ENCODE measurements at regions not wholly inside any gene's neighbourhood (a gene's known extent, or its start where the extent isn't known, plus 50 kb on each side); places are given as distances from the start of the nearest gene placed in this dataset.

DNA sequence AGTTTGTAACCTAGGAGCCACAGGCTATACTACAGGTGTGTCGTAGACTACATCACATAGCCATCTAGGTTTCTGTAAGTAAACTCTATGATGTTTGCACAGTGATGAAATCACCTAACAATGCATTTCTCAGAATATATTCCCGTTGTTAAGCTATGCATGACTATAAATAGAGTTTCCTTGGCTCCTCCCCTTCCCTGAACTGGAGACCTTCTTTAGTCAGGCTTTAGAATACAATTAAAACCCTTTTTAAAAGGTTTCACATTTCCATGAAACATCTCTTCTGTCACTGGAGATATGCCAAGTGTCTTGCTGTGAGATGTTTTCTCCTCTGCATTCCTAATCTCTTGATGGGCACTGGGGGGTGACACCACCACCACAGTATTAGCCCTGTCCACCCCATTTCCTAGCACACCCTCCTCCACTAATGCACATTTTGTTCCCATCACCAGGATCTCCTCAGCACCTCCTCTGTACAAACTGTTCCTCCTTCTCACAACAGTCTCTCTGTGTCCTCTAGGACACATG, 334.6 kb upstream of the CPEB2 start:
- no peak for DNase-seq

- no peak for DNase-seq
Measured at GRCh38 chr4:14668296-14668695, 334.0 kb upstream of the CPEB2 start.

- no peak for DNase-seq
Measured at GRCh38 chr4:14669371-14669770, 332.9 kb upstream of the CPEB2 start.

DNA sequence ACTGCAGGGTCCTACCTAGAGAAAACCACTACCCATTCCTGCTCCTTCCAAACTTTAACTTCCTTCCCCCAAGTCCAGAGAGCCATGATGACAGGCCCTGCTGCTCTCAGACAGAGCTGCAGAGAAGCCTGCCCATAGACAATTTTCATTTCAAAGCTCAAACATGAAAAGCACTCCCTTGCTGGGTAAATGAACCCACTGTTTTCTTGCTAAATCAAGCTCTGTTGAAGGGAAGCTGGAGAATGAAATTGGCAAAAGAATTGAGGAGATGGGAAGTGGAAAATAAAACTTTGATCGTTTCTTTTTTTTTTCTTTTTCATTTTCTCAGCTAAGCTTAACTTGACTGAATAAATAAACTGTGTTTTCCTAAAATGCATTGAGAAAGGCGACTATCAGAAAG, 331.1 kb upstream of the CPEB2 start:
- DNase-seq, result no peak

DNA sequence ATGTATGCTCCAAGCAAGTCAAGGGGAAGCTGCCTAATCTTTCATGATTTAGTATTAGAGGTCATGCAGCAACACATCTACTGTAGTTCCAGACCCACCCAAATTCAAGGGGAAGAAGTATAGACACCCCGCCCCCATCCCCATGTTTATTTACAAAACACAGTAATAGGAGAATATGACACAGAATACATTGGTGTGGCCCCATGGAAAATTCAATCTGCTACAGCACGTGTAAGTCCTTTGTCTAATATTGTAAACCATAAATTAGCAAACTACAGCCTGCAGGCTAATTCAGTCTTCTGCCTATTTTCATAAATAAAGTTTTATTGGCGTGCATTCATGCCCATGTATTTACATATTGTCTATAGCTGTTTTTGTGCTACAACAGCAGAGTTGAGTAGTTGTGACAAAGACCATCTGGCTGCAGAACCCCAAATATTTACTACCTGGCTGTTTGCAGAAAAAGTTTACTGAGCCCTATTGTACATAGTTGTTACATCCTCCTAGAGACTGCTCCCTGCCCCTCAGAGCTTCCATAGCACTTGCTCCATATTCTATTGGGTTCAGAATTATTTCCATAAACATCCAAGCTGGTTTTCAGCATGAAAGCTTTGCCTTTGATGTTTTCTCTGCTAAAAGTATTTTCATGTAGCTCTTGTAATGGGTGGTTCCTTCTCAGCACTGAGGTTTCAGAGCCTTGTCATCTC, 326.8 kb upstream of the CPEB2 start:
- no peak for DNase-seq

- DNase-seq, result no peak
Measured at GRCh38 chr4:14679906-14680305, 322.4 kb upstream of the CPEB2 start.

- DNase-seq, result no peak
Measured at GRCh38 chr4:14681330-14681729, 321.0 kb upstream of the CPEB2 start.

- no peak for DNase-seq
Measured at GRCh38 chr4:14693728-14694127, 308.6 kb upstream of the CPEB2 start.

DNA sequence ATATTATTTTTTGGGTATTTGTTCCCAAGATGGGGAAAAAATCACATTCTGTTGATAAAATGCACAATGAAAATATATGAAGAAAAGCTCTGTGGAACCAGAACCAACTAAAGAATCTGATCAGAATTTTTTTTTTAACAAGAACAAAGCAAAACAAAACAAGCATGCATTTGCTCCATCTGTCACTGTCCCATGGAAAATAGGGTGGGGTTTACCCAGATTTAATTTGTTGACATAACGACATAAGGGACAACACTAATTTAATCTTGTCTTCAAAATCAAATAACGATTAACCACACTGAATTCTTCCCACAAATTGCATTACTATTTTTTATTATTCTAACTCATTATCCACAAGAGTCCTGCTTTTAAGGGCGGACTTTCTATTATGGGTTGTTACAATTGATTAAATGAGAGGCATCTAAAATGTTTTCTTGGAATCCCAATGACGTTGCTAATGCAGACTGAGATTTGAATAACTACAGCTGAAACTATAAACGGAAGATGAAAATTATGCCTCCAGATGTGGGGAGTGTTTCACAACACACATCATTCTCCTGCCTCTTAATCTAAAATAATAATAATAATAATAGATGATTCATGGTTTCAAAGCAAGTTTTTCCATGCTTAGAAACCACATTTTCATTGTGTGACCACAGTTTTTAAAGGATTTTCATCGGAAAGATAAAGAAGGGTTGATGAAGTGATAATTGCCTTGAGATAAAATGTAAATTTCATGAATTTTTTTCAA, 307.0 kb upstream of the CPEB2 start:
- DNase-seq, result no peak

DNA sequence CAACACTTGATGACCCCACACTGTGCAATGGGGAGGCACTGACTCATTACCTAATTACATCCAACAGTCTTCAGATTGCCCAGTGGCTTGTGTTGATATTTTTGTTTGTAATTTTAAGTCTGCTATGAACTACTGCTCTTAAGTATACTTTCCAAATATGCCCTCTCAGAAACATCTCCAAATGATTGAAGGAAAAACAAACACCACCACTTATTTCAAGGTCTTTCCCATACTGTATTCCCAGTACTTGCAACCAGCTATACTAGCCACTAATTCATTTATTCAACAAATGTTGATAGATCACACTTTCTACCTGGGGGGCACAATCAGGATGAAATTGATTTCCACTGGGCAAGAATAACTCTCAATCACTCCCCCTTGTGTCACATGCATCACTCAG, 302.2 kb upstream of the CPEB2 start:
- no peak for DNase-seq

GRCh38 chr4:14700544-14700943, 301.7 kb upstream of the CPEB2 start:
- DNase-seq, result no peak

DNA sequence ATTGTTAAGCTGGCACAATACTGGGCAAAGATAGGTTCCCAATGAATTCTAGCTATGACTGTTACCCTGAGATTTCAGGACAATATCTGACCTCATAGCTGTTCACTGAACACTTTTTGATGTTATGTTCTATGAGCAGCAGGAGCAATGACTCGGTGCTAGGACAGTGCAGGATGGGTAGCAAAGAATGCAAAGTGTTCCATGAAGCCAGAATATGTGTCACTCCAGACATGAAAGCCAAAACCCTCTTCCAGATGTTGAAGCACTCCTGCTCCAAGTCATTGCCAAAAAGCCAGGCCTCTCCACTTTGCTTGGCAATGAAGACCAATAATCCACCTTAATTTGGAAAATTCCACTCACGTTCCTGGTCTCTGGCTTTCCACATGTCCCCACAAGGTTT, 300.9 kb upstream of the CPEB2 start:
- DNase-seq, result no peak

DNA sequence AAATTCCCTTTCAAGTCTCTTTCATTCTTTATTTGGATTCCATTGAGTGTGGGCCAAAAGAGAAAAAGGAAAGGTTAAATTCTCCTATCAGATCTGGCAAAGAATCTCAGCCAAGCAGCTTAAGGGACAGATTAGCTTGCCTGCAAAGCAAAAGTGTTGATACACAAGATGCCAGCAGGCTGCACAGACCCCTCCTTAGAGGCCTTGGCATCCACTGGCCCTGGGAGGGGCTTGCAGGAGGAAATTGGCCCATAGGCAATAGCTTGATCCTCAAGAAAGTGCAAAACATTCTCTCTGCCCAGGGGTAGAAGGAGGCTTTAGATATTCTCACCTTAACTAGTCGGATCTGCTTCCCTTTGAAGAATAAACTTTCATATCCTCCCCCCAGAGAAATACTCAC, 300.4 kb upstream of the CPEB2 start:
- DNase-seq, result no peak

- DNase-seq, result no peak
Measured at GRCh38 chr4:14708574-14708973, 293.7 kb upstream of the CPEB2 start.

DNA sequence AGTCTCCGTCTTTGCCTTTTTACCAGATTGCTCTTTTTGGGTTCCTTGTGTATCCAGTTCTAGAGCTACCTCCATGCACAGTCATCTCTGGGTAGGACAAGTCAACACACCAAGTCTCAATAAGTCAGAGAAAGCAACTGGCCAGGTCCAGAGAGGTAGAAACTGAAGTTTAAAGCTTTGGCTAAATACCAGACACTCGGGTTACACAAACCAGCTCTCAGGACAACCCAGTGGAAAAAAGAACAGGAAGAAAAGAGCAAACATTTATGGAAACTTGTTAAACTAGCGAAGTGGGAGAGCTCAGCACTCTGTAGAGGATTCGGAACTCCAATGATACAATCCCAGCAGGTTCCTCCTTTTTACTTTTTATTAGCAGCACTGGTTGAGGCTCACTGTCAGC, 291.0 kb upstream of the CPEB2 start:
- DNase-seq, result no peak

GRCh38 chr4:14716691-14717090, 285.6 kb upstream of the CPEB2 start:
- no peak for DNase-seq

DNA sequence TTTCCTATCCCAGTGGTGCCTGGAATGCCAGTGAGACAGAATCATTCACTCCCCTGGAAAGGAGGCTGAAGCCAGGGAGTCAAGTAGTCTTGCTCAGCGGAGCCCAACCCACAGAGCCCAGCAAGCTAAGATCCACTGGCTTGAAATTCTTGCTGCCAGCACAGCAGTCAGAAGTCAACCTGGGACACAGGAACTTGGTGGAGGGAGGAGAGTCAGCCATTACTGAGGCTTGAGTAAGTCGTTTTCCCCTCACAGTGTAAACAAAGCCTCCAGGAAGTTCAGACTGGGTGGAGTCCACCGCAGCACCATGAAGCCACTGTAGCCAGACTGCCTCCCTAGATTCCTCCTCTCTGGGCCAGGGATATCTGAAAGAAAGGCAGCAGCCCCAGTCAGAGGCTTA, 283.2 kb upstream of the CPEB2 start:
- no peak for DNase-seq

GRCh38 chr4:14726441-14726840, 275.8 kb upstream of the CPEB2 start:
- no peak for DNase-seq

DNA sequence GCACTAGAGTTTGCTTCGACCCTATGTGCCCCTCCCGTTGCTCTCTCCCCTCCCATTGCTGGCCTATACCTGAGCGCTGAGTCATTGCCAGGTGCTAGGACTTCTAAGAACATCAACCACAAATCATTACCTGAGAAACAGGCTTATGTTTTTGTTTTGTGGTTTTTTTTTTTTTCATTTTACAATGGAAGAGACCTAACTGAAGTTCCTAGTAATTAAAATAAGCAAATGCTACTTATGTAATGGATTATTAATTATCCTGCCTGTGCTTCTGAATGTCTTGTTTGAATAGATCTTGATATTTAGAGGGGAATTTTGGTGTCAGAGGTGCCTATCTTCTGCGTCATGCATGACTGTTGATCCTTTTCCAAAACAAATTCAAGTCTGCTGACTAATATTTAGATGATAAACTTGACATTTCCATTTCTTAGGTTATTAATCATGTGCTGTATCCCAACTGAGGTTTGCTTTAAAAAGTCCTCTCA, 275.4 kb upstream of the CPEB2 start:
- DNase-seq, result no peak

GRCh38 chr4:14729282-14730000, 272.8 kb upstream of the CPEB2 start:
- DNase-seq, result no peak

DNA sequence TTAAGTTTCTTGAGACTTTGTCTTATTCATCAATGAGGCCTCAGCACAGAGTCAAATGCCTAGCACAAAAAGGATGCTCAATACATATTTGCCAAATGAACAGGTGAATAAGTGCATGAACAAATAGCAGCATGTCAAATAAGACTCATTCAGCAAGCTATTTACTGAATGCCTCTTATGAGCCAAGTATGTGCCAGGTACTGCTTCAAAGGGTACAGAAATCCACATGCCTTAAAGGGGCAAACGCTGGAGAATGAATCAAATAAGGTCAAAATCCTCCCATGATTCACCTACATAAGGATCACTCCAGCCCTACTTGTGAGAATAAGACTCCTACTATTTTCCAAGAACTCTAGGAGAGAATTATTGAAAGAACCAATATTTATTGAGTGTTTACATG, 260.2 kb upstream of the CPEB2 start:
- no peak for DNase-seq

GRCh38 chr4:14743172-14743571, 259.1 kb upstream of the CPEB2 start:
- no peak for DNase-seq

DNA sequence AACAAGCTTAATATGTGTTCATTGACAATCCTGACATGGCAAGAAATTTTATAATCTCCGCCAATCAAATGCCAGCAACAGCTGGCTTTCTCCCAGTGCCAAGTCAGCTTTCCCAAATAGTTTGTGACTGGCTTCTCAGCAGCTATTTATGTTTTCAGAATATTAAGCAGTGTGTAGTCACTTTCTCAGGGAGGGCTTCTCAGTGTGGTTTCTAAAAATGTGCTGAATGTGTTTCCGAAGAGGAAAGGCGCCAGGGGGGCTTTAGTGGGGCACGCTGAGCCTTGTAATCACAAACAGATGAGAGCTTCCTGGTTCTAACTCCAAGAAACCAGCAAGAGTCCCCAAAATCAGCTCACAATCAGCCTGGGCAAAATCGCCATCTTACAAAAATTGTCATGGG, 258.7 kb upstream of the CPEB2 start:
- DNase-seq, result no peak

- DNase-seq, result no peak
Measured at GRCh38 chr4:14744346-14744745, 257.9 kb upstream of the CPEB2 start.
